IMR-90 (cell line): ENCODE measurements at regions not wholly inside any gene's neighbourhood (a gene's known extent, or its start where the extent isn't known, plus 50 kb on each side); places are given as distances from the start of the nearest gene placed in this dataset.

Experiments
- CEBPB ChIP-seq: IDR thresholded peaks from 2 replicates; pipeline ENCODE4 v1.6.1; 2012; ENCODE audit warnings: low read depth, low read length, improper control_type of control experiment
- CHD1 ChIP-seq: IDR thresholded peaks from 2 replicates; pipeline ENCODE4 v1.6.1; 2012; ENCODE audit warnings: low read depth, low read length, improper control_type of control experiment
- CTCF ChIP-seq: conservative IDR thresholded peaks from 2 replicates; pipeline ENCODE4 v1.5.1; 2012; ENCODE audit warnings: mild to moderate bottlenecking, low read depth, low read length, improper control_type of control experiment
- MXI1 ChIP-seq: IDR thresholded peaks from 2 replicates; pipeline ENCODE4 v1.6.1; 2012; ENCODE audit warnings: low read depth, mild to moderate bottlenecking, low read length, moderate library complexity, borderline replicate concordance
- NFE2L2 ChIP-seq: fragments of 150-350 bp; IDR thresholded peaks from 2 replicates; pipeline ENCODE4 v1.6.1; 2016; ENCODE audit warnings: low read depth, mild to moderate bottlenecking, low read length
- POLR2A ChIP-seq: IDR thresholded peaks from 2 replicates; pipeline ENCODE4 v1.6.1; 2012; ENCODE audit warnings: mild to moderate bottlenecking, low read depth, low read length
- RAD21 ChIP-seq: IDR thresholded peaks from 2 replicates; pipeline ENCODE4 v1.6.1; 2012; ENCODE audit warnings: low read length, improper control_type of control experiment
- SMC3 ChIP-seq: fragments of 150-350 bp; IDR thresholded peaks from 2 replicates; pipeline ENCODE4 v1.6.1; 2016; ENCODE audit warnings: low read depth, mild to moderate bottlenecking, antibody characterized with exemption, low read length, moderate library complexity
- TF ChIP-seq, protein P1 (sequence below): fragments of 150-350 bp; IDR thresholded peaks from 2 replicates; pipeline ENCODE4 v1.6.1; 2017; ENCODE audit warnings: mild to moderate bottlenecking, antibody characterized with exemption, low read length, low read depth
- TF ChIP-seq, protein P2 (sequence below): fragments of 150-350 bp; IDR thresholded peaks from 2 replicates; pipeline ENCODE4 v1.6.1; 2016; ENCODE audit warnings: low read depth, mild to moderate bottlenecking, low read length, moderate library complexity, borderline replicate concordance

DNA sequence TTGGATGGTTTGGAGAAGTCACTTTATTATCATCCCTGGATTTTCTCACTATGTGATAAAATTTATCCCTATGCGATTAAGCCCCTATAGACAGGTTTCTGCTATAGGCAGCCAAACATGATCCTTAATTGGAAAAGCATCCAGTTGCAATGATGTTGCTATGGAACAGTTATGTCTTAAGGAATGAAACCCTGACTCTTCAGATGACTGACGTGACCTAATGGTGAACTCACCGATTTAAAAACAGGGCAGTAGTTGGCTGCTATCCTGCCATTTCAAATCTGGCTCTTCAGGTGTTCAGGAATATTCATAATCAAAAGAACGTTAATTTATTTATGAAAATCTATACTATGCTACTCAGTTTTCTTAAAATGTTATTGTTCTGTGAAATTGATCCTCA lies 106.8 kb upstream of the ROBO1 start:
- no peak for TF ChIP-seq CTCF
- no peak for TF ChIP-seq POLR2A
- TF ChIP-seq NFE2L2 = no peak
- TF ChIP-seq, protein P1, sequence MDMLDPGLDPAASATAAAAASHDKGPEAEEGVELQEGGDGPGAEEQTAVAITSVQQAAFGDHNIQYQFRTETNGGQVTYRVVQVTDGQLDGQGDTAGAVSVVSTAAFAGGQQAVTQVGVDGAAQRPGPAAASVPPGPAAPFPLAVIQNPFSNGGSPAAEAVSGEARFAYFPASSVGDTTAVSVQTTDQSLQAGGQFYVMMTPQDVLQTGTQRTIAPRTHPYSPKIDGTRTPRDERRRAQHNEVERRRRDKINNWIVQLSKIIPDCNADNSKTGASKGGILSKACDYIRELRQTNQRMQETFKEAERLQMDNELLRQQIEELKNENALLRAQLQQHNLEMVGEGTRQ = no peak
- TF ChIP-seq SMC3 = no peak
- no peak for TF ChIP-seq MXI1
- no peak for TF ChIP-seq RAD21
- TF ChIP-seq CEBPB = no peak
- TF ChIP-seq, protein P2, sequence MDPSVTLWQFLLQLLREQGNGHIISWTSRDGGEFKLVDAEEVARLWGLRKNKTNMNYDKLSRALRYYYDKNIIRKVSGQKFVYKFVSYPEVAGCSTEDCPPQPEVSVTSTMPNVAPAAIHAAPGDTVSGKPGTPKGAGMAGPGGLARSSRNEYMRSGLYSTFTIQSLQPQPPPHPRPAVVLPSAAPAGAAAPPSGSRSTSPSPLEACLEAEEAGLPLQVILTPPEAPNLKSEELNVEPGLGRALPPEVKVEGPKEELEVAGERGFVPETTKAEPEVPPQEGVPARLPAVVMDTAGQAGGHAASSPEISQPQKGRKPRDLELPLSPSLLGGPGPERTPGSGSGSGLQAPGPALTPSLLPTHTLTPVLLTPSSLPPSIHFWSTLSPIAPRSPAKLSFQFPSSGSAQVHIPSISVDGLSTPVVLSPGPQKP = no peak
- no peak for TF ChIP-seq CHD1
